NCI-H1092 treated with DMSO at 0.1 percent for 48 hours (cell line): ENCODE measurements at regions not wholly inside any gene's neighbourhood (a gene's known extent, or its start where the extent isn't known, plus 50 kb on each side); places are given as distances from the start of the nearest gene placed in this dataset.

Experiments
- DNase-seq: peaks from one replicate; lab custom pipeline; 2025; lab: John Stamatoyannopoulos, UW

- DNase-seq = no peak
Measured at GRCh38 chr5:124644582-124644981, 101.9 kb downstream of the ZNF608 start.

- no peak for DNase-seq
Measured at GRCh38 chr5:124644138-124644537, 102.3 kb downstream of the ZNF608 start.

- DNase-seq = no peak
Measured at GRCh38 chr5:124643336-124643735, 103.1 kb downstream of the ZNF608 start.

GRCh38 chr5:124642151-124642550 is 104.3 kb downstream of the ZNF608 start:
- DNase-seq = no peak

DNA sequence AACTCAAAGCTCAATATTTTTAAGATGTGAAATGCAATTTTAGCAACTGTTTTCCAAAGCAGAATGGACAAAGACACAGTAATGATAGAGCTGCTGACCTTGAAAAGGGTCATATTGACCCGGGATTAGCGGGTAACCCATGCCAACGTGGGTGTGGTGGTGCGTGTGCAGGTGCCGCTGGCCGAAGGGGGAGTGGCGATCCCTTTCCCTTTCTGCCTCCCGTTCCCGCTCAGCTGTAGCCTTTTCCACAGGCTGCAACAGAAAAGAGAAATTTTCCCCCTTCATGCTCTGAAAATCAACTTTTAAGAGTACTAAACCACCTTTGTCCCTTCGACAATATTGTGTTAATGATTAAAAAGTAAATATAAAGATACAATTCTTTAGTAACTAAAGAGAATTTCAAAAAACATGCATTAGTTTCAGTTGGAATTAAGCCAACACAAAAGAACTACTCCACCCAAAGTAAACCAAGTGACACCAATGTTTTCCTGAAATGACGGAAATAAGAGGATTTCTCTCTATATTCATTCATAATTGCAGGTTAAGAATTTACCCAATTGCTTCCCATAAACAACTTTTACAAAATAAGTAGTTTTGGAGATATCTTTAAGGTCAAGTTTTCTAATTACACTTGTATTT is 105.2 kb downstream of the ZNF608 start:
- DNase-seq = no peak

- DNase-seq = no peak
Measured at GRCh38 chr5:124639095-124639665, 107.3 kb downstream of the ZNF608 start.

DNA sequence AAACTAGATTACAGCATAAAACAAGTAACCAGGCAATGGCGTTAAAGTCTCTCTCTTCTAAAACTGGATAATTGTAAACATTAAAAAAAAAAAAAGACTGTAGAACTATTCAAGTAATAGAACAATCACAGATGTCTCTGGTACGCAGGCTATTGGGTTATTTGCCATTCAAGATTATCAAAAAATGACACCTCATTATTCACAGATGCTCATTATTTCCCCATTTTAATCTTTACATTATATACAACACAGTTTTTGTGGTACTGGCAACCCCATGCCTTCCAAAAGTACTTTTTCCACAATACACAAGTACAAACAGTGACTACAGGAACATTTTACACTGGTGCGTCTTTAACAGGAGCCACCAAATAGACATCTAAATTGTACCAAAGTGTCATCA is 109.4 kb downstream of the ZNF608 start:
- no peak for DNase-seq

DNA sequence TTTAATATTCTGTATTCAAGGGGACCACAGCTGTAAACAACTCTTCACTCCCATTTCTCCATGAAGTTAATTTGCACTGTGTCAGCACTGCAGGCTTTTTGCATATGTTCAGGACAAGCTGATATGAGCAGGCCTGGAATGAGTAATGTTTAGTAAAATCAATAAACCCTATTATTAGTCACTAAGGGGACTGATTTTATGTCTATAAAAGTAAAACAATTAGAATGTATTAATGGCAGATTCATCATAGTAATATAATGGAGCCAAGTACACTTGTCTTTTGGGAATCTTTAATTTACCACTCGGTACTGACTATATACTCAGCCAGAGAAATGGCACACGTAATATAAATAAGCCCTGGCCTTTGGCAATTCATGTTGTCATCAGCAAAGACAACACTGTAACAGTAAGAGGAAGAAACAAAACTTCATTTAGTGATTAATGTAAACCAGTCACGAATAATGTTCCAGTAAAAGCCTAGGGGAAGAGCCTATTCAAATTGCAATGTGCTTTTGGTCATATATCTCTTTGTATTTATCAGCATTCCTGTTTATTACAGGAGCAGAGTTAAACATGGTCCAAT is 111.6 kb downstream of the ZNF608 start:
- no peak for DNase-seq

DNA sequence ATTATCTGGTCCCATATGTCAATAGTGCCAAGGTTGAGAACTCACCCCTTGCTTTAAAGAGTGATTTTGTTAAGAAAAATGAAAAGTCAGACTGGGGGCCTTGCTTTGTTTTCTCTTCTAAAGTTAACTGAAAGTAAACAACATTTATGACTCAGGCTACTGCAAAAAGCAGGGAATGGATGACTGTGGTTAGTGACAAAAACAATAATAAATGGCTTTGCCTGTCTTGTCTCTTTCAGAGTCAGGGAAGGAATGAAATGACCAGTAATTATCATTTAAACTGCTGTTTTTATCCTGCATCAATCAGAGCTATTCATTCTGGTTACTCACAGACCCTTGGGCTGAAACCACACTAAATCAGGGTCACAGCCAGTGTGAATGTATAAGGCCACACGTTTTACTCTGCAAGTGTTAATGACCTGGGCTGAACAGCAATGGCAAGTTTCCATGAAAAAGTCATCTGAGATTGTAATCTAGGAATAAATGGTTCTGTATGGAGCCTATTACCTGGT is 112.2 kb downstream of the ZNF608 start:
- no peak for DNase-seq

GRCh38 chr5:124633209-124633608 is 113.2 kb downstream of the ZNF608 start:
- DNase-seq = no peak

- no peak for DNase-seq
Measured at GRCh38 chr5:124631874-124632550, 114.4 kb downstream of the ZNF608 start.

GRCh38 chr5:124630767-124631704 is 115.4 kb downstream of the ZNF608 start:
- no peak for DNase-seq

DNA sequence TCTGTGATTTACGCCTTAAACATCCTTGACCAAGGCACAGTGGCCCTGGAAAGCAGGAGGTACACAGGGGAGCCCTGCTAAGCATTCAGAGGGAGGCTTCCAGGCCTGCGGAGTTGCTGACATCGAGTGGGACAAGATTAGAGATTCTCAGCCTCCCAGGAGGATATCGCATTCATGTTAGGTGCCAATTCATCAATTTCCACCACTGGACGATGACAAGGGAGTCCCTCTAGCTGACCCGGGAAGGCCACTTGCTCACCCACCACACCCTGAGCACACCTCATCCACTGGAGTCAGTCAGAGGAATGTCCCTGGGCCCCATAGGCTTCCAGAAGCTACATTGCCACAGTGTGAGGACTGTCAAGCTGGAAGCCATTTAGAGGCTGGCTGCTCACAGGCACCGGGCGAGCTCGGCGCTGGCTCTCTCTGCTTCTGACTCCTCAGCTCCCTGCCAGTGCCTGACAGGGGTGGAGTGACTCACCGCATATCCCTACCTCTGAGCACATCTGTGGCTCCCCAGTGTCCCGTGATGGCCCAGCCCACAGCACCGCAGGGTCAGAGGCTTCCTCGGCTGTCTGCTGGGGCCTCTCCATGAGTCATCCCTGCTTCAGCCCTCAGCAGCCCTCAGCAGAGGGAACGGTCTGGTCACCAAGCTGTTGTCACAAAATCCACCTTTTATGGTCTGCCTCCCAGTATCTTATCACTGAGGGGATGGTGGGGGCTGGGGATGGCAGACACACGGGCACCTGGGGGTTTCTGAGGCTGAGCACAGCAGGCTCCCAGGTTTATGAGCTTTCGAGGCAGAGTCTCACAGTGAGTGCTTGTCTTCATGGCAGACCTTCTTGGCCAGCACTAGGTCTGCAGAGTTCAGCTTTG is 117.5 kb downstream of the ZNF608 start:
- no peak for DNase-seq

DNA sequence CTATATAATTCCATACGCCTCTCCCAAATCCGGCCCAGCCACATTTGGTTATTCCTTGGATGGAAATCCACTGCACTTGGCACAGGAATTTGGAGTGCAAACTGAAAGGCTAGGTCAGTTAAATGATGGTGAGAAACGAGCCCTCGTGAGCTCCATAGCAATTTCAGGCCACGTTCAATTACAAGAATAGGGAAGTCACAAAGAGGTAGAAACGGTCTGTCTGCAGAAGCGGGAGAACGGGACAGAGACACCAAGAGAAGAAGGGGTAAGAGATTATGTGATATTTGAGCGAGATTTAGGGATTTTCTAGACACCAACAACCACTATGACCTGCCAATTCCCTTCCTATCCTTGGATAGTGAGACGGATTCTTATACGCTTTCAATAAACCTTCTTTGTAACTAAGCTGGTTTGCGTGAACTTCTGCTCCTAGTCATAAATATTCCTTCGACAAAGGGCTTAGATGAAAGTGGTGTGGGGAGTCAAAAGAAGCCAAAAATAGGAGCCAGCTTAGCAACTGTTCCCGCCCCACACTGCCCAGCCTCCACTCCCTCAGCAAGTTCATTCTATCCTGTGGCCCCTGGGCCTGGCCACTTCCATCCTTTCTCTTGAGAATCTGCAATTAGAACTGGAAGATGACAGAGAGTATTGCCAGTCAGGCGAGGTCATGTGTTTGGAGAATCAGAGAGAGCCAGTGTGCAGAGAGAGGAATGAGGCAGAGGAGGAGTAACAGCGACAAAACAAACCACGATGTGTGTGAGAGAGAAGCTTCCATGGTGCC is 118.4 kb downstream of the ZNF608 start:
- no peak for DNase-seq

DNA sequence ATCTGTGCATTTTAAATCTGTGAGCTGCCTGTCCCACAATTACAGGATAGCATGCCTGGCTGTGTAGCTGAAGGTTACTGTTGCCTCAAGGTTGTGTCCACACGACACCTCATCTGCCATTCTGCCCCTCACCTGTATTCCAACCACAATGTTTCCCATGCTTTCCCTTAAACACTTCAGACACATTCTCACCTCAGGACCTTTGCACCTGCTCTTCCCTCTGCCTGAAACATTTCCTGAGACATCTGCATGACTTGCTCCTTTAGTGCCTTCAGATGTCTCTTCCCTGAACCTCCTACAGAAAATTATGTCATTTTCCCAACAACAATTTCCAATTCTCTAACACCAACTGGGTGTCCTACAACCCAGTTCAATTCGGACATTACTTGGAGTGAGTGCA is 120.4 kb downstream of the ZNF608 start:
- DNase-seq = no peak

- DNase-seq = no peak
Measured at GRCh38 chr5:124623265-124623664, 123.2 kb downstream of the ZNF608 start.

- no peak for DNase-seq
Measured at GRCh38 chr5:124622851-124623250, 123.6 kb downstream of the ZNF608 start.

- DNase-seq = no peak
Measured at GRCh38 chr5:124621279-124621678, 125.2 kb downstream of the ZNF608 start.

DNA sequence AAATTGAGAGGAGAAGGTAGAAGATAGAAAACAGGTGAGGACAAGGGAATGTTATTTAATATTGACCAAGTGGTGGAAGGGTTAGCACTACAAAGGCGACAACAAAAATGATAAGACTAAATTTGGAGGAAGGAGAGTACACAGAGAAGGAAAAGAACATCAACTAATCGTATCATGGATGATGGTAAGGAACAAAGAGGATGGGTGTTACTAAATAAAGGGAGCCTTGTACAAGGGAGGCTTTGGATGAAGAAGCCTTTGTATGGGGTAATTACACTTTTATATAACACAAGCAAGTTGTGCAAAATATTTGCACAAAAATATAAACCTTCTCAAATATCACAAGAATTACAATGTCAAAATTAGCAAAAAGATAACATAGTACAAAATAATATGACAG is 125.7 kb downstream of the ZNF608 start:
- no peak for DNase-seq

DNA sequence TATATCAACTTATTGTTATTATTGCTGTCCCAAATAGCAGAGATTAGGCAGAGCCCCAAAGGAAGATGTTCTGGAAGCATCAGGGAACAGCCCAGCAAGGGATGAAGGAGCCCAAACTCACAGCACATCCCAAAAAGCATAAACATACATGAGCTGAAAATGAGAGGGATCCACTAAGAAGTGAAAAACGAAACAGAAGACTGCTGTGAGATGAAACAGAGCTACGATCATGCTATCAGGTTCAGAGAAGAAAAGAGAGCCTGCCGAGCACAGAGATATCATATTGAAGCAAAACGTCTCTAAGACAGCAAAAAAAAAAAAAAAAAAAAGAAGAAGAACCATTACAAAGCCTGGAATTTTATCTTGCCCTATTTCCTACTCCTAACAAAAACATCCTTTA is 127.3 kb downstream of the ZNF608 start:
- no peak for DNase-seq
